Ascending aorta (tissue), 2 donors: ENCODE measurements at regions not wholly inside any gene's neighbourhood (a gene's known extent, or its start where the extent isn't known, plus 50 kb on each side); places are given as distances from the start of the nearest gene placed in this dataset.

Experiments
- DNase-seq, 2 donors: peaks; one replicate each; pipeline ENCODE4 v3.0.0-alpha.2; 2019; ENCODE audit warnings: low spot score in 2 of 2
- H3K27ac ChIP-seq, 2 donors: fragments of 200-600 bp; sonication (generic); one replicate each; pipeline ENCODE4 v1.5.1; 2016 to 2017; ENCODE audit warnings: mild to moderate bottlenecking in 1 of 2
- H3K27me3 ChIP-seq: fragments of 200-600 bp; sonication (generic); one replicate; pipeline ENCODE4 v1.5.1; 2017
- H3K36me3 ChIP-seq, 2 donors: fragments of 200-600 bp; sonication (generic); one replicate each; pipeline ENCODE4 v1.5.1; 2016
- H3K4me1 ChIP-seq, 2 donors: fragments of 200-600 bp; sonication (generic); one replicate each; pipeline ENCODE4 v1.5.1; 2016 to 2017; ENCODE audit warnings: mild to moderate bottlenecking in 1 of 2
- H3K4me3 ChIP-seq, 2 donors: fragments of 200-600 bp; sonication (generic); one replicate each; pipeline ENCODE4 v1.5.1; 2016 to 2017; ENCODE audit warnings: mild to moderate bottlenecking in 1 of 2
- H3K9me3 ChIP-seq, 2 donors: fragments of 200-600 bp; sonication (generic); one replicate each; pipeline ENCODE4 v1.5.1; 2016
- CTCF ChIP-seq, 3 experiments: fragments of 200-600 bp in 2 of 3; fragments of 450-650 bp in 1 of 3; sonication (generic) in 2 of 3; IDR thresholded peaks; one replicate each; pipeline ENCODE4 v1.5.1; 2016 to 2019; ENCODE audit warnings: antibody characterized with exemption in 3 of 3, mild to moderate bottlenecking in 1 of 3, moderate library complexity in 1 of 3
- intact Hi-C: fragments of 100-400 bp; cut with DNase I; formaldehyde crosslinking; loops from one replicate; pipeline ENCODE4 v1.15.1; 2023

GRCh38 chr14:42113358-42114069 lies 506.8 kb downstream of the LRFN5 start:
- no peak for TF ChIP-seq CTCF (IDR thresholded peaks at IDR 0.05)
- Histone ChIP-seq H3K27ac (no peak overlapping the region), H3K4me3 (no peak overlapping the region), H3K9me3 (peaks cover 0 to 12% of the 10 kb centered on the region in 2 donors), H3K36me3 (no peaks in the 10 kb centered on the region), H3K27me3 (no peaks in the 10 kb centered on the region), H3K4me1 (no peaks in the 10 kb centered on the region)
- no peak for DNase-seq
- intact Hi-C loops: no loop called here

DNA sequence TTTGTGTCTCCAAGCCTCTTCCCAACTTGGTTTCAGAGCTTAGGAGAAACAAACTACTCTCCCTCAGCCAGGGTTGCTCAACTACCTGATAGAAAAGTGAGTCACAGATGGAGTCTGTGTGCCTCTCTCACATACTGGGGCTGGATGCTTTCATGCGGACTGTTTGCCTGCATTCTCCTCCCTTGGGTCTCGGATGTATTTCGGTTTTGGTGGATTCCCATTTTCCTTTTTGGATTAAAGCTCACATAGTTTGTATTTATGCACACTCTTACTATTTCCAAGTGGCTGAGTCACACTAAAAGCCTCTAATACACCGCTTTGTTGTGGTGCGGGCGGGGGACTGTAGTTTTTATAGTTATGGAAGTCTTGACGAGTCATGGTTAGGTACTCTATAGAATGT lies 505.4 kb downstream of the LRFN5 start:
- Histone ChIP-seq H3K4me3 (no peak overlapping the region), H3K36me3 (no peaks in the 10 kb centered on the region), H3K27me3 (no peaks in the 10 kb centered on the region), H3K9me3 (peaks cover 0 to 12% of the 10 kb centered on the region in 2 donors), H3K27ac (no peak overlapping the region), H3K4me1 (no peaks in the 10 kb centered on the region)
- no peak for TF ChIP-seq CTCF (IDR thresholded peaks at IDR 0.05)
- intact Hi-C loops: no loop called here
- no peak for DNase-seq

DNA sequence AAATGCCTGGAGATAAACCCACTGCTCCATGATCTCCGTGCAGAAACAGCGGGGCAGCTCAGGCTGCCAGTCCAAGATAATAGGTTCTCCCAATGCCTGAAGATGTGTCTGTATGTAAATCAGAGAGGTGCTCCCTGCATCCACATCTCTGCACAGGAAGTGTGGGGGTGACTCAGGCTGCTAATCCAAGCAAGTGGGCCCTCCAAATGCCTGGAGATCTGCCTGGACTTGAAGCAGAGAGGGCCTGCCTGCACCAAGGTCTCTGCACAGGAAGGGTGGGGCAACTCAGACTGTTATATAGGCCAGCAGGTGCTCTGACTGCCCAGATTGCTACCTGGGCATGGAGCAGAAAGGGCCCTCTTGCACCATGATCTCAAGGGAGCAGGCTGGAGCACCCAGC lies 504.7 kb downstream of the LRFN5 start:
- intact Hi-C loops: no loop called here
- Histone ChIP-seq H3K4me1 (no peaks in the 10 kb centered on the region), H3K27ac (no peak overlapping the region), H3K36me3 (no peaks in the 10 kb centered on the region), H3K4me3 (no peak overlapping the region), H3K9me3 (peaks cover 0 to 12% of the 10 kb centered on the region in 2 donors), H3K27me3 (no peaks in the 10 kb centered on the region)
- TF ChIP-seq CTCF (IDR thresholded peaks at IDR 0.05): no peak
- no peak for DNase-seq

DNA sequence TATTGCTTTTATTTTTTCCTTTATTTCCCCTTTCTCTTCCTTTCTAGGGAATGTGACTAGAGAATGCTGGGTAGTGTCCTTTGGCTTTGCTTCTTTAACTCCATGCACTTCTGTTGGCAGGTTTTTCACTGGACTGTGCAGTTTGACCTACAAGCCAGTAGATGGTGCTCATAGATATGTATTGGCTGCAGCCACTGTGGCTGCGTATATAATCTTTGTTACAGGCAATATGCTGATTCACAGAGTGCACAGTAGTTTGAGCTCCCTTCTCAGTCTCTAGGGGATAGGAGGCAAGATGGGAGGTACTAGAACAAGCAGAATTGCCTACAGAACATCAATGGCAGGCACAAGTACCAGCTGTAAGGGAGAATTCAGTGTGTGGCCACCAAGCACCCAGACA lies 503.5 kb downstream of the LRFN5 start:
- intact Hi-C loops: no loop called here
- Histone ChIP-seq H3K36me3 (no peaks in the 10 kb centered on the region), H3K4me1 (no peaks in the 10 kb centered on the region), H3K9me3 (peaks cover 0 to 12% of the 10 kb centered on the region in 2 donors), H3K4me3 (no peak overlapping the region), H3K27ac (no peak overlapping the region), H3K27me3 (no peaks in the 10 kb centered on the region)
- DNase-seq: no peak
- no peak for TF ChIP-seq CTCF (IDR thresholded peaks at IDR 0.05)

DNA sequence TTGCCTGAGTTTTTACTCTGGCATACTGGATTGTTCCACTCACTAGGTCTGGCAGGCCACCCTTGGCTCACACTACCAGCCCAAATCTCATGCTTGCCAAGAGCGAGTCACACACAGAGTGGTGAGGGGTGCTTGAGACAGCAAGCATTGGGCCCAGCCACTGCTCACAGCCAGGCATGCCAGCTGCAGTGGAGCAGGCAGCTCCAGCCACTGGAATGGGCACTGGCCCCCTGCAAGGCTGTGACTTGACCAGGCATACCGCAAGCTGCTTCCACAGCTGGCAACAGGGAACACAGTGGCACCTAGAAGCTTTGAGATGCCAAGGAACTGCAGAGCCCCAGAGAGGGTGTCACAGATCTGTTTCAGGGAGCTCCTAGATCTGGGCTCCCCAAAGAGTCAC lies 488.5 kb downstream of the LRFN5 start:
- H3K9me3 ChIP-seq: no peaks in the 10 kb centered on the region
- H3K27ac ChIP-seq: no peak overlapping the region
- intact Hi-C loops: no loop called here
- H3K4me3 ChIP-seq: no peak overlapping the region
- no peaks in the 10 kb centered on the region for H3K36me3 ChIP-seq
- DNase-seq: no peak
- TF ChIP-seq CTCF (IDR thresholded peaks at IDR 0.05): no peak
- no peaks in the 10 kb centered on the region for H3K27me3 ChIP-seq
- H3K4me1 ChIP-seq: no peaks in the 10 kb centered on the region

DNA sequence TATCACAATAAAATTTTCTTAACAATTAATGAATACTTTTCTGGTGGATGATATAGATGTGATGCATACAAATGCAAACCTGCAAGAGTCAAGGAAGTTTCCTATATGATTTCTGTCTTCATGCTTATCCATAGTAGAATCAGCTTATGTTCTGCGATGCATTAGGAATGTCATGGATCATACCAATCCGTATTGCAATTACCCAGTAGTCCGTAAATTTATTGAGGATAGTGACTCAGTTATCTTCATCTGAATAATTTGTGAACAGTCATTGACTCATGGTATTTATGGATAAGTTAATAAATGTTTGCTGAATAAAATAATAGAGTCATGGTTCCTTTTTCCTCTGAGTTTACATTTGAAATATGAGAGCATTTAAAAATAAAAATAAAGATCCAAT lies 483.4 kb downstream of the LRFN5 start:
- Histone ChIP-seq H3K4me3 (no peak overlapping the region), H3K36me3 (no peaks in the 10 kb centered on the region), H3K4me1 (no peaks in the 10 kb centered on the region), H3K27ac (no peak overlapping the region), H3K27me3 (no peaks in the 10 kb centered on the region), H3K9me3 (no peaks in the 10 kb centered on the region)
- TF ChIP-seq CTCF (IDR thresholded peaks at IDR 0.05): no peak
- no peak for DNase-seq
- intact Hi-C loops: no loop called here
